ENCODE measurements at regions not wholly inside any gene's neighbourhood (a gene's known extent, or its start where the extent isn't known, plus 50 kb on each side); places are given as distances from the start of the nearest gene placed in this dataset.

DNA sequence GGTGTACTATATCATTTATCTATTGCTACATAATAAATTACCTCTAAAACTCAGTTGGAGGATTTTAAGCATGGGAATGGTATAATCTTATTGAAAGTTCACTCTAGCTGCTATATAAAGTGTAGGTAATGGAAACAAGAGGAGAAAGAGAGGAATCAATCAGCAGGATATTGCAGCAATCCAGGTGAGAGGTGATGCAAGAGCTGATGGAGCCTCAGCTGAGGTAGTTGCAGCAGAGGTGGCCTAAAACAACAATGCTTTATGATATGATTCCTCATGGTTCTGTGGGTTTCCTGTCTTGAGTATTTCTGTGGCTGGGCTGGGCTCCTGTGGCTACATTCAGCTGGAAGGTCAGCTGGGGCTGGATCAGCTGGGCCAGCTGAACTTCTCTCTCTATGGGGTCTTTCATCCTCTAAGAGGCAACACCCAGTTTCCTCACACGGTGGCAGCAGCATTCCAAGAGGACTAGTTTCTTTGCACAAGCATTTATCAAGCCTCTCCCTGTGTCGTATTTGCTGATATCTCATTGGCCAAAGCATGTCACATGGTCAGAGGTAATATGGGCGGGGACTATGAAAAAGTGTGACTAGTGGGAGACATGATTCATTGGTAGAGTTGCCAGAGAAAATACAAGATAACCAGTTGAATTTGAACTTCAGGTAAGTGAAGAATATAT lies 135.4 kb upstream of the LARGE1 start:
- no peak for DNase-seq

DNA sequence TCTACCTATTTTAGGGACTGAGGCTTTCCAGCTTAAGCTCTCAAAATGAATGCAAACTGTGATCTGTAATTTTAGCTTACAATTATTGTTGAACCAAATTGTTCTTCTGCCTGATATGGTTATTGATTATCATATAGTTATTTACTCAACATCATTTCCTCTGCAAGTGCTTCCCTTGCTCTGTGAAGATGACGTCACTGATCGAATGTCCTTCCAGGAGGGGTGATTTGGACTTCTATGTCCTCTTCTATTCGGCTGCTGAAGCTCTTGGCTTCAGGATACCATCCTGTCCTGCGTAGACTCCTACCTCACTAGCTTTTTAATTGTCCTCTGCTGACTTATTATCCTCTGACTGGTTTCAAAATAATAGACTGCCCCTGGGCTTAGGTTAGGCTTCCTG lies 137.4 kb upstream of the LARGE1 start:
- no peak for DNase-seq

DNA sequence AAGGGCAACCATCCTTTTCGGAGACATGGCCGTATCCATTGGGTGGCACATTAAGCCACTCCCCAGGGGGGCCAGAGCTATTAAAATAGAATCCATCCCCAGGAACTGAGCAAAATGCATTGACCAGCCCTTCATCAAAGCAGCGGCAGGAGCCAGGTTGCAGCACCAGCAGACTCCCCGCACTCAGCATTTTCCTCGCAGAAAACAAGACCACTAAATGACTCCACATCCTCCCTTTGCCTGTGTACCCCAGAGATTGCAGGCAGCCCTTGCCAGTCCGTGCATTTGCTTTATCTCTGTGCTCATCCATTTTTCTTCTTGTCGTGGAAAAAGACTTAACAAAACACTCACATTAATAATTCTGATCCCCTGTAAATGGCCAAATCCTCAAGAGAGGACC lies 144.4 kb upstream of the LARGE1 start:
- DNase-seq, result no peak

DNA sequence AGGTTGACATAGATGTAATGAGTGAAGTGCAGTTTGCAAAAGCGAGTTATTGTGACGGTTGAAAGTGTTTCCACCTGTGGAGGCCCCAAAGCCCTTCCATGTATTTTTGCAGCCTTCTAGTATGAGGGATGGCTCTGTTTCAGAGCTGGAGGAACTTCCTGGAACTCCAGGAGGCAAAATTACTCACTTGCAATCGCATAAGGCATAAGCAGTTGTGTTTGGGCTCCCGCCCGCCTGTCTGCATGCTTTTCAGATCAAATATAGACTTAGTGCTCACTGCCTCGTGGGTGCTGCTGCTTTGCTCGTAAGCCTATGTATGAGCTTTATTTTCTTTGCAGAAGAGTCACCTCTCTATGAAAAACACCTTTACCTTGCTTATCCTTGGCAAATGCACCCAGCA lies 146.8 kb upstream of the LARGE1 start:
- no peak for DNase-seq

GRCh38 chr22:34068001-34068400 lies 147.7 kb upstream of the LARGE1 start:
- no peak for DNase-seq

- DNase-seq, result no peak
Observed at GRCh38 chr22:34070051-34070450, 149.8 kb upstream of the LARGE1 start.

- no peak for DNase-seq
Observed at GRCh38 chr22:34070531-34070930, 150.3 kb upstream of the LARGE1 start.

DNA sequence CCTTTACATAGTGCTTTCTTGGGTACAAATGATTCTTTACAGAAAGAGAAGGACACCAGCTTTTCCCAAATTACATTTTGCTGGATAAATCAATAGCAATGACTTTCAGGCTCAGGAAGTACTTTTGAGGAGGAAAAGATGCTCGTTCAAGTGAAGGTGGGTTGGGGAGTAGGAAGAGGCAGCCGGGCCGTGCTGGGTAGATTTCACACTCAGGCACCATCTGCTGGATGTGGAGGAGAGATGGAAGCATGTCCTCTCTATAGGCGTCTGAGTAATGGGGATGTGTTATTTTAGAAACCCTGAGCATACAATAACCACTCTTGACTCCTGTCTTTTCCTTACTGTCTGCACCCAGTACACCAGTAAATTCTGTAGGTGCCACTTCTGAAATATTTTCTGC lies 152.3 kb upstream of the LARGE1 start:
- no peak for DNase-seq

GRCh38 chr22:34080433-34080832 lies 160.2 kb upstream of the LARGE1 start:
- DNase-seq, result no peak

DNA sequence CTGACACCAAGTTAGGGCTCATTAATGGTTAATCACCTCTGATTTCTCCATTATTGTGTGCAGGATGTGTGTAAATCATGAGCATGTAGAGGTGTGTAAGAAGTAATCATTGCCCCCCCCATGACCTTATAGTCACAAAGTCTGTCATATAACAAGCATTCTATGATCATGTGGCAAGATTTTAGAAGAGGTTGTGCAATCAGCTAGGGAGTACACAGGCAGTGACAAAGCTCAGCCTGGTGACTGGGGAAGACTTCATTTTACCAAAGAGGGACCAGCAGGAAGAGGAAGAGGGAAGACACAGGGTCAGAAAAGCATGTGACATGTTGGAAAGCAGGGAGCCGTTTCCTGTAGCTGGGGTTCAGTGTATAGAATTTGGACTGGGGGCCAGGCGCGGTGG lies 176.5 kb upstream of the LARGE1 start:
- DNase-seq, result no peak

GRCh38 chr22:34099278-34099677 lies 179.0 kb upstream of the LARGE1 start:
- no peak for DNase-seq

DNA sequence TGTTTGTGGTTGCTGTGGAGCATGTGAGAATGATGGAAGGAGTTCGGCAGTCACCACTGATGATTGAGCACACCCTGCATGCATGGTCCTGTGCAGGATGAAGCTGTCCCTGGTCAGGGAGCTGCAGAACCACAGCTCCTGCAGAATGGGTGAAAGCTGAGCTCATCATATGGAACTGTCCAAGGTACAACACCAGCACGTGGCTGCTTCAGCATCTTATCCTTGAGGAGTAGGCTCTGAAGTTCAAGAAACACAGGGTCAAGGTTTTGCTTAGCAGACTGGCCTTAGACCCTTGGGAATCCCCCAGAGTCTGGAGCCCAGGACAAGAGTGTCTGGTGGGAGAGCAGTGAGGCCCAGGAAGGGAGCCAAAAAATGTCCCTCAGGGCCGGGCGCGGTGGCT lies 182.4 kb upstream of the LARGE1 start:
- DNase-seq, result no peak

GRCh38 chr22:34105461-34106062 lies 185.3 kb upstream of the LARGE1 start:
- no peak for DNase-seq

- DNase-seq, result no peak
Observed at GRCh38 chr22:34108168-34108567, 187.9 kb upstream of the LARGE1 start.

DNA sequence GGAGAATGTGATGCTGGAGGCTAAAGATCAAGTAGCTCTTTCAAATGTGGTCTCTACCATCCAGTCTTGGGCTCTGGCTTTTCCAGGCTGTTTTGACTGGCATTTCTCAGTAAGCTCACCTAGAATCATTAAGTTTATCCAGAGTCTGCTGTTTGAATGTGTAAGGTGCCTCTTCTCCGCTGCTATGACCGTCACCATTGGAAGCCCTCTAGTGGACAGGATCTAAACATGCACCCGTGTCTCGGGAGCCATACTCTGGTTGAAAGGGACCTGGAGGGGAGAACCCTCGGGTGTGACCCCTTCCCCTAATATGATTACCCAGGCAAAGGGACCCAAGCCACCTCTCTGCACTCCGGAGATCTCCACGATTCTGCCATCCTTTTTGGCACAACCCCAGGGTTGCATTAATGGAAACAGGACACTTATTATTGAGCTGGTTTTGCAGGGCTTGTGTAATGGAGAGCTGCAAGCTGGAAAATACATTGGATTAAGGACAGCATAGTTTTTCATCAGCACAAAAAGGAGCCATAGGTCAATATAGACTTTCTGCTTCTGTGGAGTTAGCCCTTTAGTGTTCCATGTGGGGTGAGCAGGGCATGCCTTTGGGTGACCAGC lies 191.0 kb upstream of the LARGE1 start:
- peak; percentile 2 for DNase-seq

- no peak for DNase-seq
Observed at GRCh38 chr22:34113381-34113780, 193.1 kb upstream of the LARGE1 start.

DNA sequence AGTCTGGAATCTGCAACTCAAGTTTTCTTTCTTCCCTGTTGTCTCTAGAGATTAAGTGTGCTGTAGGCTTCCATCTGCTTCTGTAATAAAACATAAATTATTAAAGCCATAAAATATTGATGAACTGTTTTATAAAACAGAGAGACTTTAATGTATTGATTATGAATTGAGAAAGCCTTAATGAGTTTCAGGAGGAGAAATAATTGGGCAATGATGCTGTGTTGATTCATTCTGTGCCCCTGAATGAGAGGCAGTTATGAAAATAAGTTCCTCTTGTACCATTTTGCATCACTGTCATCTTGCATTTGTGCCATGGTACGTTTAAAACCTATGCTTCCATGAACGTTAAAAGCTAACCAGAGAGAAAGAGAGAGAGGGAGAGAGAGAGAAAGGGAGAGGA lies 194.1 kb upstream of the LARGE1 start:
- no peak for DNase-seq

- DNase-seq, result no peak
Observed at GRCh38 chr22:34115722-34116121, 195.4 kb upstream of the LARGE1 start.

- DNase-seq, result no peak
Observed at GRCh38 chr22:34116126-34116525, 195.8 kb upstream of the LARGE1 start.

GRCh38 chr22:34122042-34122441 lies 201.8 kb upstream of the LARGE1 start:
- no peak for DNase-seq

- DNase-seq, result no peak
Observed at GRCh38 chr22:34129691-34130486, 209.6 kb upstream of the LARGE1 start.

GRCh38 chr22:34135749-34136148 lies 215.5 kb upstream of the LARGE1 start:
- no peak for DNase-seq

- no peak for DNase-seq
Observed at GRCh38 chr22:34150023-34150422, 229.7 kb upstream of the LARGE1 start.

DNA sequence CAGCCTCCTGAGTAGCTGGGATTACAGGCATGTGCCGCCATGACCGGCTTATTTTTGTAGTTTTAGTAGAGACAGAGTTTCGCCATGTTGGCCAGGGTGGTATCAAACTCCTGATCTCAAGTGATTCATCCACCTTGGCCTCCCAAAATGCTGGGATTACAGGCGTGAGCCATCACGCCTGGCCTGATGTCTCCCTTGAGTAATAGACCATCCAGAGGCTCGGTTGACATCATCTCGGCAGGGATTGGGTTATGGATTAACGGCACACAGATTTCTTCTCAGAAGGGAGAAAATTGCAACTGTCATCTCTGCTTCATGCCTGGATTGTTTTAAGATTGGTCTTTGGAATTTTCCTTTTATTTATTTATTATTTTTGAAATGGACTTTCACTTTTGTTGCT lies 239.2 kb upstream of the LARGE1 start:
- DNase-seq, result no peak

Data from CD4-positive, alpha-beta T cell treated with Interleukin-10 for 1 hour (primary cell).